MCF 10A (cell line): ENCODE measurements at regions not wholly inside any gene's neighbourhood (a gene's known extent, or its start where the extent isn't known, plus 50 kb on each side); places are given as distances from the start of the nearest gene placed in this dataset.
"Not testable (repeated sequence)": the region's sequence is repeated elsewhere in the genome, so short reads cannot be mapped to it uniquely, and the experiment has no call there.

ENCODE experiments used
- BruUV-seq: library from RNA; stranded (reverse); fragments of 400-500 nt; replicated peaks from 2 replicates; lab custom pipeline; 2021; lab: Mats Ljungman, UMichigan
- CTCF ChIA-PET: fragments of 300-600 bp; sonication (Branson Sonifier 250); formaldehyde crosslinking; extraction: SDS; loops from one replicate; lab custom pipeline; 2021; ENCODE audit warnings: antibody characterized with exemption, inconsistent platforms; lab: Yijun Ruan, JAX
- POLR2A ChIA-PET: fragments of 300-600, 350-650 bp; sonication (Branson Sonifier 250); formaldehyde crosslinking; extraction: SDS; loops from one replicate; lab custom pipeline; 2020; ENCODE audit warnings: antibody characterized with exemption, inconsistent platforms; lab: Yijun Ruan, JAX
- DNase-seq: peaks from one replicate; pipeline ENCODE4 v3.0.0-alpha.2; 2018; ENCODE audit not compliant: unreplicated experiment
- H3K27ac Mint-ChIP-seq: one replicate; pipeline ENCODE4 v1.8.0; 2022; ENCODE audit warnings: mild to moderate bottlenecking, low read depth, mixed read lengths; ENCODE audit not compliant: unreplicated experiment
- H3K27me3 Mint-ChIP-seq: one replicate; pipeline ENCODE4 v1.8.0; 2022; ENCODE audit warnings: mixed read lengths; ENCODE audit not compliant: insufficient read depth, unreplicated experiment
- H3K36me3 Mint-ChIP-seq: one replicate; pipeline ENCODE4 v1.8.0; 2022; ENCODE audit warnings: mild to moderate bottlenecking, moderate library complexity, mixed read lengths; ENCODE audit not compliant: insufficient read depth, unreplicated experiment
- H3K4me1 Mint-ChIP-seq: one replicate; pipeline ENCODE4 v1.8.0; 2022; ENCODE audit warnings: mixed read lengths; ENCODE audit not compliant: insufficient read depth, unreplicated experiment
- H3K4me3 Mint-ChIP-seq: one replicate; pipeline ENCODE4 v1.8.0; 2022; ENCODE audit warnings: mild to moderate bottlenecking, moderate library complexity, mixed read lengths; ENCODE audit not compliant: unreplicated experiment
- H3K9me3 Mint-ChIP-seq: one replicate; pipeline ENCODE4 v1.8.0; 2022; ENCODE audit warnings: mixed read lengths; ENCODE audit not compliant: unreplicated experiment
- intact Hi-C: fragments of 100-400 bp; cut with micrococcal nuclease; formaldehyde crosslinking; loops from 2 replicates; pipeline ENCODE4 v1.14.1; 2022
- TF ChIP-seq, protein P1 (sequence below): fragments of 200-600 bp; IDR thresholded peaks from one replicate; pipeline ENCODE4 v1.8.0; 2022; ENCODE audit warnings: antibody characterized with exemption, mild to moderate bottlenecking; ENCODE audit not compliant: unreplicated experiment

DNA sequence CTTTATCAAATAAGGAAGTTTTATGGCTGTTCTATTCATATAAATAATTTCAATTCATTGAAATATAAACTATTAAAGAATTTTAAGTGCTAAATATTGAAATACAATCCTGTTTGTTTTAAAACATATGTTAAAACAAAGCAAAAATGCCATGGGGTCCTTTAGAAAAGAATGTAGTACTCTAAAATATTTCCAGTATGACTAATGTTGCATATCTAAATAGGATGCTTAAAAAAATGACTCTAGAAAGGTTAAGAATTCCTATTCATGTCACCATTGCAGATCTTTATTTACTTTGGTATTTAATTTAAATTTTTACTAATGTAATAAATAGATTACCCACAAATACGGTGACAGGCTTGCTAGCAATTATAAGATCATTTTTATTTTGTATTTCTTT is 132.3 kb downstream of the ZNF608 start:
- BruUV-seq = no TSS peak
- Mint-ChIP-seq H3K27me3 (no peaks in the 10 kb centered on the region), H3K4me3 (no peak overlapping the region), H3K4me1 (no peaks in the 10 kb centered on the region), H3K27ac (no peak overlapping the region), H3K36me3 (no peaks in the 10 kb centered on the region), H3K9me3 (no peaks in the 10 kb centered on the region)
- ChIA-PET CTCF (interaction anchor here (0.6 kb wide), 2 partner anchors 840 to 1794 kb away, joined by 3 read pairs; no protein-coding TSS in a partner anchor), POLR2A (interaction anchor here (0.7 kb wide), 1 partner anchor 321 kb away, joined by 3 read pairs; no protein-coding TSS in a partner anchor)
- TF ChIP-seq, protein P1, sequence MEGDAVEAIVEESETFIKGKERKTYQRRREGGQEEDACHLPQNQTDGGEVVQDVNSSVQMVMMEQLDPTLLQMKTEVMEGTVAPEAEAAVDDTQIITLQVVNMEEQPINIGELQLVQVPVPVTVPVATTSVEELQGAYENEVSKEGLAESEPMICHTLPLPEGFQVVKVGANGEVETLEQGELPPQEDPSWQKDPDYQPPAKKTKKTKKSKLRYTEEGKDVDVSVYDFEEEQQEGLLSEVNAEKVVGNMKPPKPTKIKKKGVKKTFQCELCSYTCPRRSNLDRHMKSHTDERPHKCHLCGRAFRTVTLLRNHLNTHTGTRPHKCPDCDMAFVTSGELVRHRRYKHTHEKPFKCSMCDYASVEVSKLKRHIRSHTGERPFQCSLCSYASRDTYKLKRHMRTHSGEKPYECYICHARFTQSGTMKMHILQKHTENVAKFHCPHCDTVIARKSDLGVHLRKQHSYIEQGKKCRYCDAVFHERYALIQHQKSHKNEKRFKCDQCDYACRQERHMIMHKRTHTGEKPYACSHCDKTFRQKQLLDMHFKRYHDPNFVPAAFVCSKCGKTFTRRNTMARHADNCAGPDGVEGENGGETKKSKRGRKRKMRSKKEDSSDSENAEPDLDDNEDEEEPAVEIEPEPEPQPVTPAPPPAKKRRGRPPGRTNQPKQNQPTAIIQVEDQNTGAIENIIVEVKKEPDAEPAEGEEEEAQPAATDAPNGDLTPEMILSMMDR = no peak
- no peak for DNase-seq
- intact Hi-C loops = no loop called here

DNA sequence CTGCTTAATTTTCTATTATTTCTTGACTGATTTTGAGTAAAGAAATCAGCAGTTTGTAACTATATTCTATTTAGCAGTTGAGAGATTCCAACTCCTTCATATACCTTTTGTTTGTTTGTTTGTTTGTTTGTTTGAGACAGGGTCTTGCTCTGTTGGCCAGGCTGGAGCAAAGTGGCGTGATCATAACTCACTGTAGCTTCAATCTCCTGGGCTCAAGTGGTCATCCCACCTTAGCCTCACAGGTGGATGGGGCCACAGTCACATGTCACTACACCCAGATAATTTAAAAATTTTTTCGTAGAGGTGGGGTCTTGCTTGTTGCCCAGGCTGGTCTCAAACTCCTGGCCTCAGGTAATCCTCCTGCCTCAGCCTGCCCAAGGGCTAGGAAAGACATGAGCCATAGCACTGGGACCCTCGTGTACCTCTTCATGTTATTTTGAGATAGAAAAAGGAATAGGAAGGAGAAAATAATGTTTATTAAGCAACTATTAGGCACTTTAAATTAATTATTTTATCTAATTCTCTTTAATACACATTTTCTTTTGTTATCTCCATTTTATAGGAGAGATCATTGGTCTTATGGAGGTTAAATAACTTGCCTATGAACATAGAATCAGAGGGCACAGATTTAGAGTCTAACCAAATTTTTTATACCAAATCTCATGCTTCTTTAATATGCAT is 133.0 kb downstream of the ZNF608 start:
- TF ChIP-seq, protein P1 = no peak
- DNase-seq = no peak
- H3K9me3 Mint-ChIP-seq = peaks cover 4% of the 10 kb centered on the region
- POLR2A ChIA-PET = interaction anchor here (0.6 to 0.7 kb wide), 2 partner anchors 321 to 1022 kb away, joined by 3 read pairs; no protein-coding TSS in a partner anchor
- no peaks in the 10 kb centered on the region for H3K27me3 Mint-ChIP-seq
- CTCF ChIA-PET = interaction anchor here (0.6 kb wide), 1 partner anchor 841 kb away, joined by 3 read pairs; no protein-coding TSS in a partner anchor
- H3K36me3 Mint-ChIP-seq = no peaks in the 10 kb centered on the region
- no TSS peak for BruUV-seq
- no peaks in the 10 kb centered on the region for H3K4me1 Mint-ChIP-seq
- no peak overlapping the region for H3K4me3 Mint-ChIP-seq
- H3K27ac Mint-ChIP-seq = no peak overlapping the region
- intact Hi-C loops = no loop called here

DNA sequence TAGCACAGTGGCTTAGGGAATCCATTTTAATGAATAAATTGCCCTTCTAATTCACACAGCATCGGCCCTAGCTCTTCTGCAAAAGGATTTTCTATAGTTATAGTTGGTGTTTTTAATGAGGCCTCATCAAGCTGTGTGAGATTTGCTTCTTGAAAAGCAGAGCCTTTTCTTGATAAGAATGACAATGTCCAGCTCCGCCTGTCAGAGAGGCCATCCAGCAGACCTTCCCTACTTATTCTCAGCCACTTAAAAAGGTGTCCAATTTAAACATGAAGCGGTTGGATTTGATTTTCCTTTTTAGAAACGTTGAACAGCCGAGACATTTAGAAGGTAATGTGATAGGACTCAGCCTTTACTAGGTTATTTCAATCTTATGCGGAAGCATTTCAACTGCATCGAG is 134.4 kb downstream of the ZNF608 start:
- no peak for DNase-seq
- TF ChIP-seq, protein P1 = no peak
- no peaks in the 10 kb centered on the region for H3K4me1 Mint-ChIP-seq
- no peaks in the 10 kb centered on the region for H3K36me3 Mint-ChIP-seq
- CTCF ChIA-PET = interaction anchor here (0.6 kb wide), 1 partner anchor 308 kb away, joined by 3 read pairs; no protein-coding TSS in a partner anchor
- POLR2A ChIA-PET = no interaction called here
- intact Hi-C loops = no loop called here
- H3K9me3 Mint-ChIP-seq = peaks cover 8% of the 10 kb centered on the region
- no peaks in the 10 kb centered on the region for H3K27me3 Mint-ChIP-seq
- no TSS peak for BruUV-seq
- no peak overlapping the region for H3K4me3 Mint-ChIP-seq
- H3K27ac Mint-ChIP-seq = no peak overlapping the region

DNA sequence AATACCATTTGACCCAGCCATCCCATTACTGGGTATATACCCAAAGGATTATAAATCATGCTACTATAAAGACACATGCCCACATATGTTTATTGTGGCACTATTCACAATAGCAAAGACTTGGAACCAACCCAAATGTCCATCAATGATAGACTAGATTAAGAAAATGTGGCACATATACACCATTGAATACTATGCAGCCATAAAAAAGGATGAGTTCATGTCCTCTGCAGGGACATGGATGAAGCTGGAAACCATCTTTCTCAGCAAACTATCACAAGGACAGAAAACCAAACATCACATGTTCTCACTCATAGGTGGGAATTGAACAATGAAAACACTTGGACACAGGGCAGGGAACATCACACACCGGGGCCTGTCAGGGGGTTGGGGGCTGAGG is 135.2 kb downstream of the ZNF608 start:
- H3K4me1 Mint-ChIP-seq, CTCF ChIA-PET, POLR2A ChIA-PET, H3K27ac Mint-ChIP-seq, BruUV-seq, H3K9me3 Mint-ChIP-seq, DNase-seq, H3K4me3 Mint-ChIP-seq, intact Hi-C loops, H3K36me3 Mint-ChIP-seq, H3K27me3 Mint-ChIP-seq: not testable (repeated sequence)

DNA sequence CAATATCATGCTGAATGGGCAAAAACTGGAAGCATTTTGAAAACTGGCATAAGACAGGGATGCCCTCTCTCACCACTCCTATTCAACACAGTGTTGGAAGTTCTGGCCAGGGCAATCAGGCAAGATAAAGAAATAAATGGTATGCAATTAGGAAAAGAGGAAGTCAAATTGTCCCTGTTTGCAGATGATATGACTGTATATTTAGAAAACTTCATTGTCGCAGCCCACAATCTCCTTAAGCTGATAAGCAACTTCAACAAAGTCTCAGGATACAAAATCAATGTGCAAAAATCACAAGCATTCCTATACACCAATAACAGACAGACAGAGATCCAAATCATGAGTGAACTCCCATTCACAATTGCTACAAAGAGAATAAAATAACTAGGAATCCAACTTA is 136.8 kb downstream of the ZNF608 start:
- intact Hi-C loops, DNase-seq, H3K4me1 Mint-ChIP-seq, CTCF ChIA-PET, H3K4me3 Mint-ChIP-seq, H3K9me3 Mint-ChIP-seq, BruUV-seq, H3K27ac Mint-ChIP-seq, H3K36me3 Mint-ChIP-seq, H3K27me3 Mint-ChIP-seq: not testable (repeated sequence)
- POLR2A ChIA-PET = interaction anchor here (0.7 kb wide), 1 partner anchor 21 kb away, joined by 3 read pairs; no protein-coding TSS in a partner anchor
